Lower leg skin (tissue), 4 donors: ENCODE measurements at regions not wholly inside any gene's neighbourhood (a gene's known extent, or its start where the extent isn't known, plus 50 kb on each side); places are given as distances from the start of the nearest gene placed in this dataset.

Experiments
- DNase-seq, 2 donors: peaks; one replicate each; pipeline ENCODE4 v3.0.0-alpha.2; 2019; ENCODE audit warnings: low spot score in 2 of 2
- H3K4me3 ChIP-seq: fragments of 200-600 bp; sonication (generic); 2 replicates; pipeline ENCODE4 v1.5.1; 2017; ENCODE audit warnings: mild to moderate bottlenecking, low read depth; ENCODE audit not compliant: poor library complexity, severe bottlenecking
- CTCF ChIP-seq, 3 donors: fragments of 450-650 bp; IDR thresholded peaks; one replicate each; pipeline ENCODE4 v1.5.1; 2016; ENCODE audit warnings: antibody characterized with exemption in 3 of 3, mild to moderate bottlenecking in 3 of 3, moderate library complexity in 2 of 3
- POLR2A ChIP-seq, 2 donors: fragments of 450-650 bp; IDR thresholded peaks; one replicate each; pipeline ENCODE4 v1.6.1; 2016 to 2017; ENCODE audit warnings: antibody characterized with exemption in 2 of 2, mild to moderate bottlenecking in 1 of 2, moderate library complexity in 1 of 2
- whole genome bisulfite sequencing, 2 donors: methylation state at CpG; one replicate each; pipeline ENCODE4 v1.1.5; 2018; 5-methylcytosine and 5-hydroxymethylcytosine counted together
- intact Hi-C: fragments of 100-400 bp; cut with DNase I; formaldehyde crosslinking; loops from one replicate; pipeline ENCODE4 v1.15.0; 2023; ENCODE audit warnings: low total_unique reads

- TF ChIP-seq POLR2A (IDR thresholded peaks at IDR 0.05) (no peak), CTCF (IDR thresholded peaks at IDR 0.05) (no peak)
- 75 to 76% methylated on average over 2 of the region's 2 CpGs for WGBS, 2 donors
- intact Hi-C loops = no loop called here
- no peak for DNase-seq
- no peak overlapping the region for H3K4me3 ChIP-seq
These were observed 1745.4 kb downstream of the SLITRK1 start for GRCh38 chr13:82136880-82137279.

GRCh38 chr13:82129281-82129680 lies 1753.0 kb downstream of the SLITRK1 start:
- 32% methylated on average over 1 of the region's 1 CpG for WGBS, 2 donors
- H3K4me3 ChIP-seq = no peak overlapping the region
- intact Hi-C loops = no loop called here
- no peak for DNase-seq
- TF ChIP-seq POLR2A (IDR thresholded peaks at IDR 0.05) = no peak
- TF ChIP-seq CTCF (IDR thresholded peaks at IDR 0.05) = no peak

- H3K4me3 ChIP-seq = no peak overlapping the region
- DNase-seq = no peak
- intact Hi-C loops = no loop called here
- TF ChIP-seq POLR2A (IDR thresholded peaks at IDR 0.05) (no peak), CTCF (IDR thresholded peaks at IDR 0.05) (no peak)
- WGBS, 2 donors = 81 to 91% methylated on average over 5 of the region's 5 CpGs
These were observed 1763.7 kb downstream of the SLITRK1 start for GRCh38 chr13:82118589-82118988.

GRCh38 chr13:82116422-82116989 lies 1765.8 kb downstream of the SLITRK1 start:
- no peak for DNase-seq
- no peak for TF ChIP-seq CTCF (IDR thresholded peaks at IDR 0.05)
- no peak for TF ChIP-seq POLR2A (IDR thresholded peaks at IDR 0.05)
- no peak overlapping the region for H3K4me3 ChIP-seq
- whole genome bisulfite sequencing, 2 donors = 41 to 62% methylated on average over 1 of the region's 1 CpG
- intact Hi-C loops = no loop called here

GRCh38 chr13:82115391-82115790 lies 1766.9 kb downstream of the SLITRK1 start:
- TF ChIP-seq POLR2A (IDR thresholded peaks at IDR 0.05) (no peak), CTCF (IDR thresholded peaks at IDR 0.05) (no peak)

GRCh38 chr13:82096256-82096655 lies 1755.3 kb upstream of the SPRY2 start:
- intact Hi-C loops = no loop called here
- DNase-seq = no peak
- no peak overlapping the region for H3K4me3 ChIP-seq
- 92 to 93% methylated on average over 5 of the region's 5 CpGs for WGBS, 2 donors
- TF ChIP-seq CTCF (IDR thresholded peaks at IDR 0.05) (no peak), POLR2A (IDR thresholded peaks at IDR 0.05) (no peak)

More at GRCh38 chr13:82115391-82115790, 1766.9 kb downstream of the SLITRK1 start:
- no peak for DNase-seq
- H3K4me3 ChIP-seq = no peak overlapping the region
- intact Hi-C loops = no loop called here
- 74 to 81% methylated on average over 3 of the region's 3 CpGs for WGBS, 2 donors
